Activated CD4-positive, CD25-positive, alpha-beta regulatory T cell treated with anti-CD3 and anti-CD28 coated beads, Interleukin-2, amount 50 U/mL, for 24 hours (primary cell): ENCODE measurements at regions not wholly inside any gene's neighbourhood (a gene's known extent, or its start where the extent isn't known, plus 50 kb on each side); places are given as distances from the start of the nearest gene placed in this dataset.

Source experiments
- ATAC-seq, 2 donors: fragments of 150-1000 bp; cut with Tn5 transposase; one replicate each; pipeline ENCODE4 v1.10.0; 2021; ENCODE audit warnings: mild to moderate bottlenecking in 1 of 2, moderate library complexity in 1 of 2

DNA sequence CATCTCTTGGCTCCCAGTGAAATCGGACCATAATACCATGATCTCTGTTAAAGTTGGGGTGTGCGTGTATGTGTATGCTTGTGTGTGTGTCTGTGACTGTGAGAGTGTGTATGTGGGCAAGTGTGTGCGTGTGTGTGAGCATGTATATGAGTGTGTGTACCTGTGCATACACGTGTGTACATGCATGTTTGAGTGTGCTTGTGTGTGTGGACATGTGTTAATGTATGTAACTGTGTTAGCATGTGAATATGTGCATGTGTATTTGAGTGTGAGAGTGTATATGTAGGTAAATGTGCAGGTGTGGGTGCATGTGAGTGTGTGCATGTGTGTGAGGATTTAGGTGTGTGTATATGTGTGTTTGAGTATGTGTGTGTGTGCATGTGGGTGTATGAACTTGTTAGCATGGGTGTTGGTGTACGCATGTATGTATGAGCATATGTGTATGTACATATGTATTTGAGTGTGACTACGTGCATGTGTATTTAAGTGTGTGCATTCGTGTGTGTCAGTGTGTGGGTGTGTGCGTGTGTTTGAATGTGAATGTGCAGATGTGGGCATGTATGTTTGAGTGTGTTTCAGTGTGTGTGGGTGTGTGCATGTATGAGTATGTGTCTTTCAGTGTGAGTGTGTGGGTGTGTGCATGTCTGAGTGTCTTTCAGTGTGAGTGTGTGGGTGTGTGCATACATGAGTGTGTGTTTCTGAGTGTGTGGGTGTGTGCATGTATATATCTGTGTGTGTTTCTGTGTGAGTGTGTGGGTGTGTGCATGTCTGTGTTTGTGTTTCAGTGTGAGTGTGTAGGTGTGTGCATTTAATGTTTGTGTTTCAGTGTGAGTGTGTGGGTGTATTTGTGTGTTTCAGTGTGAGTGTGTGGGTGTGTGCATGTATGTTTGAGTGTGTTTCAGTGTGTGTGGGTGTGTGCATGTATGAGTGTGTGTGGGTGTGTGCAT lies 183.2 kb downstream of the SOX9 start:
- ATAC-seq = no peak

DNA sequence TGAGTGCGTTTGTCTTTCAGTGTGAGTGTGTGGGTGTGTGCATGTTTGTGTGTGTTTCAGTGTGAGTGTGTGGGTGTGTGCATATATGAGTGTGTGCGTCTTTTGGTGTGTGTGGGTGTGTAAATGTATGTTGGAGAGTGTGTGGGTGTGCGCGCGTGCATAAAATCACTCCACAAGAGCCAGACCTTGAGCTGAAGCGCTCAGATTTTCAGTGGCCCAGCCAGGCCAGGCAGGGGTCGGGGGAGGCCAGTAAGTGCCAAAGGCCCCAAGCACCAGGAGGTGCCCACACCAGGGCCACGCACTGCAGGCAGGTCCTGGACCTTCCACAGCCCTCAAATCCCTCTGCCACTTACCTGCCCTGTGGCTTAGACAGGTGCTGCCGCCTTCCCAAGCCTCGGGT lies 184.0 kb downstream of the SOX9 start:
- no peak for ATAC-seq

DNA sequence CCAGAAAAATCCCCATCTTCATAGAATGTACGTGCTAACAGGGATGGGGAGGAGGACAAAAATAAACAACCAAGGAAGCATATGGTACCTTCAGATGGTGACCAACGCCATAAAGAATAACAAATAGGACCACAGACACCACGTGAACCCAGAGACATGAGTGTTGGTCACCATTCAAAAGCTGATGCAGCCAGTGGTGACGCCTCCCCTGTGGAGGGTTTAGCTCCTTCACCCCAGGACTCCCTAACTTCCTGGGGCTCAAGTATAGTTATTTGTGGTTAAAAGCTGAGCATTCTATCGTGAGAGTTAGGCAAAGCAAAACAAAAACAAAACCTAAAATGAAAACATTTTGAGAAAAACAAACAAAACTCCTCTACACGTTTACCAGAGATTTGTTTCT lies 184.7 kb downstream of the SOX9 start:
- no peak for ATAC-seq

DNA sequence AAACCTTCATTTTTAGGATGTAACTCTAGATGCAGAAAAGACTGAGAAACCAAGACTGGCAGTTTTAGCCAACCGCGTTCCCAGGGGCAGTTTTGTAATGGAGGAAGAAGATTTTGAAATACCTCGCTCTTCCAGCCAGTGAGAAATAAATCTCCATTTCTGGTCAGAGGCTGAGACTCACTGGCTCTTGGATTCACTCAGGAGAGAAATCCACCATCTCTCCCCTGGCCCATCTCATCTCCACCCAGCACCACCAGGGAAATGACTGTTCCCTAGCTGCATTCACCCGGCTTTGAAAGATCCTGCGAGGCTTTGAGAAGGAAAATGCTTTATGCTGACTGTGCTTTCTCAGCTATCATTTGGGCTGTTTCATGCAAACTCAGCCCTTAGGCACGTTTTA lies 185.2 kb downstream of the SOX9 start:
- no peak for ATAC-seq

DNA sequence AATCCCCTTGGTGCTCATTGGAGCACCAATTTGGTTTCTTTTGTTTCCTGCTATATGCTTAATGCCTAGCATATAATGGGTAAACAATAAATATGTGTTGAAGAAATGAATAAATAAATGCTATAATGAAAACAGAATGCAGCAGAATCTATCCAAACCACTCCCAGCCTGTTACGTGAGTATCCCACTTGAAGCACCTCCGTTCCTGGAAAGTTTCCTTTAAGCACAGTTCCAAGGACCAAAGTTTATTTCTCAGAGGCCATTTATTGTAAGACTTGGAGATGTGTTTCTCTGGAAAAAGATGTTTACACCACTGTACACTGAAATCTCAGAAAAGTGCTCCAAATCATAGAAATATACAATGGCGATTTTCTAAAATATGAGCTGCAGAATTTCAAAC lies 187.0 kb downstream of the SOX9 start:
- ATAC-seq = no peak

DNA sequence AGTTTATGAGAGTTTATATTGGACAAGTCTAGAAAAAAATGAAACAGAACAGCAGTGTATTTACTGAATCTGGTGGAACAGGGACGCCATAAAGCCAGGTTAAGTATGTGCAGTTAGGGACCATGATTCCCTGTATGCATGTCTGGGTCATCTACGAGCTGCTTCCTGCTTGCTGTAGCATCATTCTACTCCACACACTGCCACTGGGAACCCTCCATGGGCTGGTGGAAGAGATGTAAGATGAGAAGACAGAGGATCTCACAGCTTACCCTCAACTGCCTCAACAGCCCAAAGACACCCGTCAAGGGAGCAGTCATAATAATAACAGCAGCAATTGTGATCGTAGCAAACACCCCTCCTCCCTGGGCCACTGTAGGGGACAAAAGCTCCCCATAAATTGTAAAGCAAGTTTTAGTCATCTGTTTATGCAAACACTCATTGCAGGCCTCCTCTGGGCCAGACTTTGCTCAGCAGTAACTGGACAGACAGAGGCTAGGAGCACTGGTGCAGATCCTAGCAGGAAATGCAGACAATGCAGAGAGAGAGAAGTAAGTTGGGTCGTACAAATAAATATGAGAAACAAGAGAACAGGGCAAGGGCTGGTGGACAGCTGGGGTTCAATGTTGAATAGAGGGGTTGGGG lies 188.0 kb downstream of the SOX9 start:
- no peak for ATAC-seq

DNA sequence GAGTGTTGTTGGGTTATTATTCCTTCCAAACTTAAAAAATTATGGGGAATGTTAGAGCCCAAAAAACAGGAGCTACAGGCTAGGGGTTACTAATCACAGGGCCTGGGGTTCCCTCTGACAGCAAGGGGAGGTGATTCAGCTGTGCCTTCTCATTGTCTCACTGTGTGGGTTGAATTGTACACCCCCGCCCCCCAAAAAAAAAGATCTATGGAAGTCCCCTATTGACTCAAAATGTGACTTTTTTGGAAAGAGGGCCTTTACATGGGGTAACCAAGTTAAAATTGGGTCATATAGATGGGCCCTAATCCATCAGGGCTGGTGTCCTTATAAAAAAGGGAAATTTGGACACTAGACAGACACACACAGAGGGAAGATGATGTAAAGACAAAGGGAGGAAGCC lies 190.2 kb downstream of the SOX9 start:
- ATAC-seq = peak in 1 of 2 donors; percentile 17

DNA sequence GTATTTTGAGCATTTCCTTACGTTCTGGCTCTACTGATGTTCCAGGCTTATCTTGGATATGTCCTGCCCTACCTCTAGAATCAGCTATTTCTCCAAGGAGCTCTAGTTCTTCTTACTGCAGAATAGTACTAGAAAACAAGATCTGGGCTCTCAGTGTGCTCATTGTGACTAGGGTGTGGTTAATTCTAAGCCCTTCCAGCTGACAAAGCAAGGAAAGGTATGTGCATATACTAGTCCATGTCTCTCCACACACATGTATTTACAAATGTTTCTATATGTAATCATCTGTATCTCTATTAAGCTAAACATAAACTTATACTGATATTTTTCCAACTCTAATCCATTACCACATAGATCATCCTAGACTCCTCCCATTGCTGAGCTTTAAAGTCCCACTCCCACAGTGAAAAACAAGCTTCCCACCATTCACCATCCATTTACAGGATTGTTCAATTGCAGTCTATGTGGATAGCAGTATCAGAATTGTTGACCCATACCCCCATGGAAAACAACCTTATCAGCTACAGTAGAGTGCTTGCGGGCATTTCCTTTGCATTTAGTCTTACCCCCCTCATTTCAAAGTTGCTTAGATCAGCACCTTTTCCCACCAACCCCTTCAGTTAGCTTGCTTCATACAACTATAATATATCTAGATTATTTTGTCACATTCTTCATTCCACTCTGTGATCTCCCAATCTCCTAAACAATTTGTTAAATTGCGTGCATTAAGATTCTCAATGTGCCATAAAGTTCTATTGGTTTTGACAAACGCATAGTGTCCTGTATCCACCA lies 194.5 kb downstream of the SOX9 start:
- ATAC-seq = no peak

DNA sequence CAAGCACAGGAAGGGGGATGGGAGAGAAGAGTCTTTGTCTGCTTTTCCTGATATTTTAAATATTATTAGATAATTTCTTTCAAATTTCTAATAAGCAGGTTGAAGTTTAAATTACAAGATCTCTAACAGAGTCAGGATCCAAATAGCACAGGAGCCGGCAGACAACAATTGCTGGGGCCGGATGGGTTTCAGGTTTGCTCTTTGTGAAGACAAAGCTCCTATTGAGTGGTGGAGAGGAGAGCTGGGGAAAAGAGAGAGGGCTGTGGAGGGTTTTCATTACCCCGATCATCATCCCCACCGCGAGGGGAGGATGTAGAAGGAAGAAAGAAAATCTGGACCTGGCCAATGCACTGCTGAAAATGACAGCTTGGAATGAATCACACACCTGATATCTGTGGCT lies 197.3 kb downstream of the SOX9 start:
- no peak for ATAC-seq

DNA sequence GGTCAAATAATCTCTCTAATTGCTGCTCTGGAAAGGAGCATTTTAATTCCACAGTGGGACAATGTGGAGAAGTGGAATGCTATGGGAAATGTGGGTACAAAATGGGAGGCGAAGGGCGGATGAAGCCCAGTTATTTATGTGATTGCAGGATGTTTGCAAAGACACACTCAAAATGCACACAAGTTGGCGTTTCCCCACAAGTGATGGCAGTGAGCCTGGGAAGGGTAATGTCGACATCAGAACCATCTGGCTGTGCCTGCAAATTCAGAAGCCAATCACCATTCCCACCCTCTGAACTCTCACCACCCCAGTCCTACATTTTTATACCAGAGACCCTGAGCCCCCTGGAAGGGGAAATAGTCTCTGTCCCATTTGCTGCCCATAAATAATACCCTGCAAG lies 201.1 kb downstream of the SOX9 start:
- ATAC-seq = no peak

DNA sequence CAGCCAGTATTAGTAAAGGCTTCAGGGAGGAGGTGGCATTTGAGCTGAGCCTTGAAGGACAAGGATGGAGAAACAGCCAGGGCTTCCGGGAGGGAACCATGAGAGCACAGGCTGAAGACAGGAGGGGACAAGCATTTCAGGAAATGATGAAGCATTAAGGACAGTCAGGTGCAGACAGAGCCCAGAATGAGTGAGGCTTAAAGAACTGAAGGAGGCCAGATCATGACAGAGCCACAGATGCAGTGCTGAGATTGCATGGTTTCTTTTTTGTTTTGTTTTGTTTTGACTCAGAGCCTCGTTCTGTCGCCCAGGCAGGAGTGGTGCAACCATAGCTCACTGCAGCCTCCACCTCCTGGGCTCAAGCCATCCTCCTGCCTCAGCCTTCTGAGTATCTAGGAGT lies 211.5 kb downstream of the SOX9 start:
- no peak for ATAC-seq

DNA sequence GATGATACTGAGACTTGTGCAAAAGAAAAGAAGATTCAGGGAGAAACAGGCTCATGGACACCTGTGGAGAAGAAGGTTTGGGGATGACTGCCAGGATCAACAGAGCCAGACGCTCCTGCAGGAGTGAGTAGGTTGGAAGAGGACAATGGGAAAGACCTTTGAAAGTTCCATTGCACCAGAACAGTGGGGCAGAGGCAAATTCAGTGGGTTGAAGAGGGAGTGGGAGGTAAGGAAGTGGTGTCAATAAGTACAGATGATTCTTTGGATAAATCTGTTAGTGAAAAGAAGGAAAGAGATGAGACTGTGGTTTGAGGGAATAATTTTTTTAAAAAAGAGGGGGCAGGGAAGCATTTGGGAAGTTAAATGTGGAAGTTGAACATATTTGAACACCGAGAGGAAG lies 212.8 kb downstream of the SOX9 start:
- ATAC-seq = no peak

DNA sequence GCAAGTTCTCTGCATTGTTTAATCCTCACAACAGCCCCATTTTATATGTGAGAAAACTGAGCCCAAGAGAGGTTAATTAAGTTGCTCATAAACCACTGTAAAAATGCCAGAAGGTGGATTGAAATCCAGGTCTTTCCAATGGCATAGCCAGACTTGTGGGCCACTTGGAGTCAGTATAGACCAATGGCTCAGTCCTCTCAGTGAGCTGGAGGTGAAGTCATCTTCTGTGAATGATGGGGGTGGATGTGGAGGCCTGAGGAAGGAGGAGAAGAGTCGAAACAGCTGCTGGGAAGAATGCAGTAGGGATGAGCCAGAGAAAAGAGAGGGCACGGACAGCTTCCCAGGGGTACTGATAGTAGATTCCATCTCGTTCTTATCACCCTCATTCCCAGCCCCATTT lies 213.4 kb downstream of the SOX9 start:
- no peak for ATAC-seq

DNA sequence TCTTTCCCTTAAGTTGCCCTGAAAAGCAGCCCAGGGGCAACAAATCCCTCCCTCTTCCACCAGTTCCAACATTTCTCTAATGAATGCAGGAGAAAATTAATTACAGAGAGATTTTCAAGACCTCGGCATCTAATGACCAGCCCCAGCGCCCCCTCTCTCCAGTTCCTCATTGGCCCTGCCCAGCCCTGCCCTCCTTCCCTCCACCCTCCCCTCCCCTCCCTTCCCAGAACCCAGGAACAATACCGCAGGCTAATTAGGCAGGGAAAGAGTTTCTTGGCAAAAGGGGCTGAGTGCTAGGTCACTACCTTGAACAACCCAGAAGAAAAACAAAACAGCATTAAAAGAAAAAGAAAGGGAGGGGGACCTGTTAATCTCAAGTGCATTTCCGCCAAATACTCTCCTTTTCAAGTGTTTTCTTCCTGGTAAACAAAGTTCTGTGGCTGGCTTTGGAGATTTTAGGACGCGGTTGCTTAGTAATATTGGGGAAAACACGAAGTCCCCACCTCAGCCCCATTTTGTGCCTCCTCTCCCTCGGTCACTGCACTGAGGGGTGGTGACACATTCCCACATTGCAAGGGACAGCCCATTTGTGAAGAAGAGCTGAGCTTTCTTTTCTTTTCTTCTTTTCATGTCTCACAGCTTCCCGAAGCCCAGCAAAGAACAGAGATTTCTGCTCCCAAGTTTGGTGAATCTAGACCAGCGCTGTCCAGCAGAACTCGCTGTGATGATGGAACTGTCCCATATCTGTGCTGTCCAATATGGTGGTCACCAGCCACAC lies 215.4 kb downstream of the SOX9 start:
- ATAC-seq = no peak

DNA sequence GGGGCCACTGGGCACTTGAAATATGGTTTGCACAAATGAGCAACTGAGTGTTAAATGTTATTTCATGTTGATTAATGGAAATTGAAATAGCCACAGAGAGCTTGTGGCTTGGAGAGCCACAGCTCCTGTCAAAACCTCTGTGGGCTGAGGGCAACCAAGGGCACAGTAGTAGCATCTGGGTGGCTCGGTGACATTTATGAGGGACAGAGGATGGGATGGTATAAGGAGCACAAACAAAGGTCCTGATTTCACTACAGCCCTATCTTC lies 215.9 kb downstream of the SOX9 start:
- ATAC-seq = no peak

DNA sequence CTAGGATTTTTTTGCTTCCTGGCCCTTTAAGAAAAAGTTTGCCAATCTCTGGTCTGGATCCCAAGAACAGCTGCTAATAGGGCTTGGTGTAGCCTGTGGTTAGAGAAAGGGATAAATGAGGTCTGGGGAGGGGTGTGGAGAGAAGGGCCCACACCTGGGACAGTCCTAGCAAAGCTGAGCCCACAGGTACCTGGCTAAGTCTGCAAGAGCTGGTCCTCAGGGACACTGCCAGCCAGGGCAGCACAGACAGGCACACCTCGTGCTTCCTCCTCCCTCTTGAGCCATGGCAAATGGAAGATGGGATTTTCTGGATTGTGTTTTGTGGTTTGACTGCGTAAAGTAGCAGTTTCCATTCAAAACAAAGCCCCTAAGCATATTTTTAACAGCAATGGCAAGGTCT lies 217.5 kb downstream of the SOX9 start:
- ATAC-seq = no peak

DNA sequence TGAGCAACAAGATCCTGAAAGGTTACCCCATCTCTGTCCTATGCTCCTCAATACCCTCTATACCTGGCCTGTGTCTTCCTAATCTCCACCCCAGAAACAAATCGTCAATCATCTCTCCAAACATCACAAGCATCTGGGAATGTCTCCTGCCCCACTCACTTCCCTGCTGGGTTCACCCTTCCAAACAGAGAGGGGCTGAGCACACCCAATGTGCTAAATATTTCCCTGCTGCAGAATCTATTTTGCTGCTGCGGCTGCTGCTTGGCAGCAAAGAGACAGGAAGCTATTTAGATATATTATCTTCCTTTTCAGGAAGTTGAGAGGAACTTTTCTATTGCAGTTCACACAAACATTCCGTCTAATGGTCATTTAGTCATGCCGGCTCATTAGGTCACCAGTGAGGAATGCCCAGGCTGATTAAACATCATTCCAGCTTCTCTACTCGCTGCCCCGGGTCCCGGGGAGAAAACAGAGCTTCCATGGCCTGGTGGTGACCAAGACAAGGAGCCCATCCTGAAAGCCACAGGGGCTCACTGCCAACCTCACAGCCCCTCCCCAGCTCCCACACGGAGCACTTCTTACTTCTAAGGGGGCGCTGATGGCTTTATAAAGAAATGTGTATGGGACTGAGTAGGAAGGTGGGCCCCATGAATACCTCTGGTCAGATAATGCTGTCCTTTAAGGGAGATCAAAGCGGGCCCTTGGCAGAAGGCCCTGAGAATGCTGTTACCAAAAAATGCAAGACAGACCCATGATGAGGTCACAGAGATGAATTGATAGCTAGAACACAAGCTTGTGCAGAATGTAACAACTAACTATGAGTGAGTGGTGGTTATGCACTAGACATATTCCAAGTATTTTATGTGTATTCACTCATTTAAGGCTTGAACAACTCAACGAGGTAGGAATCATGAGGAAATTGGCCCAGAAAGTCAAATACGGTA lies 218.3 kb downstream of the SOX9 start:
- no peak for ATAC-seq

DNA sequence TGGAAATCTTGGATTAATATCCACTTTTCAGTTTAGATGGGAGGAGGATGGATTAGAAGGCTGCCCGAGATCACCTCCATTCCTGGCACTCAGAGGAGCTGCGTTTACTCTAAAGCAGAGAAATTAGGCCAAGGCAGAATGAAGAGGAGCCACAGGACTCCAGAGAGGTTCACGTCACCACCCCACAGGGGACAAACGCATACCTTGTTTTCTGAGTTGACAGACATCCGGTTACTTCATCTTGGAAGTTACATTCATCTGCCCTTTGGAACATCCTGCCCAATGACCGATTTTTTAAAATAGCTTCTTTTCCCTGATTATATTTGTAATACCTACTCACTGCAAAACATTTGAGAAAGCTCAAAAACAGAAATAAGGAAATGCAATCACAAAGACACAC lies 220.0 kb downstream of the SOX9 start:
- ATAC-seq = no peak

DNA sequence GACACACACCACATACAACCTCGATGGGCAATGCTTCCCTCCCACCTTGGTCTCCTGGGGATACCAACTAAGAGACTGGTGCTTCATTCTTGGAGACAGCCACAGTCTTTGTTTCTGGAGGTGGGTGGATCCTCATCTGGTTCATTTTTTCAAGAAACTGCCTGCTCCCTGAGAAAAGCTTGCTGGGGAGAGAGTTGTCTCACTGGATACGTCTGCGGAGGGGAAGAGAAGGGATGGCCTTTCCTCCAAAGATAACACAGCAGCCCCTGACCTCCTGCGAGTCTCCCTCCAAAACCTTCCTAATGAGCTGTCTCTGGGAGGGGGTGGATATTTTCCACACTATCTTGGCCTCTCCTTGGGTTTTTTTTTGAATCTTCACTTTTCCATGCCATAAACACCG lies 221.2 kb downstream of the SOX9 start:
- ATAC-seq = no peak

DNA sequence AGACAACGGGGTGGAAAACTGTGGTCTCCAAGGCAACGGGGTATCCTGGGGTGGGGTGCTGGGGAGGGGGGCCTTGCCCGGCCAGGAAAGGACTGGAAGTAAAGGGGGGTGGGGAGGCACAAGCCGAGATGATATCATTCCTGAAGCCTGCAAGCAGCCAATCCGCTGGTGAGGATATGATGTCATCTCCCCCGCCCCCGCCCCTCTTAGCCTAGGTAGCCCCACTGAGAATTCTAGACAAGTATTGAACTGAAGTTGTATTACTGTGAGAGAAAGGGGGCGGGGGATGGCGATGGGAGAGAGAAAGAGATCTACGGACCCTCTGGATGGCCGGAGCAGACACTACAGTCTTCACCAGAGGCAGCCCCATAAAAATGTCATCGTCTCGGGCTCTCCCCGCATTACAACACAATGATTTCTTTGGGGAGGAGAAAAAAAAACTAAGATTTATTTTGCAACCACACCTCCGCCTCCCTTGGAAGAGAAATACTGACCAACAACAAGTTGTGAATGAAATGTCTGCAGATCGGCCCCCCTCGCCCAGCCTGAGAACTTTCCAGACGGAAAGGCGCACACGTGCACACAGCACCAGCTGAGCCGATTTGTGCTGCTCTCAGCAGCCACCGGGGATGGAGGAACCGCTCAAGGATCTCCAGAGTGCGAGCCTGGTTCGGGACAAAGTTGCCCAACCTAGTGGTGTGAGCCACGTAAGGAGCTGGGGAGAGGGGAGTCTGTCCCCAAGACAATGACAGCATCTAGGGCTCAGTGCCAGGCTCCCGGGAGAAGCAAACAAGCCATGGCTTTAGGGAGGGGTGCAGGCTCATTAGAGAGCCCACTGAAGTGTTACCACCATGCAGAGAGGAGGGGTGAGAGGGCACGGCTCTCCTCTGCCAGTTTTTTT lies 222.1 kb downstream of the SOX9 start:
- ATAC-seq = no peak

DNA sequence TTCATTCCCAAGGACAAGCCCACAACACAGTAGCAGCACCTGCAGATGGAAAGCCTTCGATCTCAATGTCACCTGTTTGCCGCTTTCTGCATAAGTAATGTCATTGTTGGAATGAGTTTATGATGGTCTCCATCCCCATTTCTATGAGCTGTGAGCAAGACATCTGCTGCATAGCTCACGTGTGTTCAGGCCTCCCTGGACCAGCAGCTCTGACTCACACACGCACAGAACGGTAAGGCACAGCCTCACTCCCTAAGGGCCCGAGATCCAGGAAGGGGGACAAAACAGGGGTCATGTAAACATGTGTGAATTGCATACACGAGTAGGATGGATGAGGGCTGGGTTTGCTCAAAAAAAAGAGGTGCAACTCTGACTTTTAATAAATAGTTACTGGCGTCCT lies 223.1 kb downstream of the SOX9 start:
- no peak for ATAC-seq
